Endothelial cell of umbilical vein (primary cell): ENCODE measurements at regions not wholly inside any gene's neighbourhood (a gene's known extent, or its start where the extent isn't known, plus 50 kb on each side); places are given as distances from the start of the nearest gene placed in this dataset.

ENCODE experiments used
- BruUV-seq: library from RNA; stranded (reverse); fragments of 400-500 nt; replicated peaks from 2 replicates; lab custom pipeline; 2021; lab: Mats Ljungman, UMichigan
- CTCF ChIA-PET: fragments of 300-600, 350-600 bp; sonication (Branson Sonifier 250); formaldehyde crosslinking; loops from one replicate; lab custom pipeline; 2021; ENCODE audit warnings: antibody characterized with exemption, inconsistent platforms; lab: Charles Lee
- POLR2A ChIA-PET: fragments of 300-600, 350-600 bp; sonication (Branson Sonifier 250); formaldehyde crosslinking; loops from one replicate; lab custom pipeline; 2021; ENCODE audit warnings: antibody characterized with exemption, inconsistent platforms; lab: Charles Lee
- DNase-seq: peaks from one replicate; pipeline ENCODE4 v3.0.0-alpha.2; 2011; ENCODE audit warnings: low read depth, low spot score
- FAIRE-seq: peaks from 2 replicates; lab custom pipeline; 2011; peaks lifted over from hg19 to GRCh38; lab: Jason Lieb, UNC
- H2AFZ ChIP-seq: 2 replicates; pipeline ENCODE4 v1.6.0; 2012; ENCODE audit warnings: low read depth, low read length, control low read depth, inconsistent platforms
- H3K27ac ChIP-seq: 2 replicates; pipeline ENCODE4 v1.5.1; 2011; ENCODE audit warnings: low read depth, mild to moderate bottlenecking, control low read depth, low read length, moderate library complexity; ENCODE audit not compliant: insufficient read depth
- H3K27me3 ChIP-seq, 2 experiments: 2 replicates each; pipeline versions ENCODE4 v1.6.0 to v1.6.1; 2011; ENCODE audit warnings: low read length in 2 of 2, mixed read lengths in 1 of 2; ENCODE audit not compliant: control insufficient read depth in 2 of 2, insufficient read depth in 2 of 2
- H3K36me3 ChIP-seq, 2 experiments: 2 replicates in 1 of 2; 3 replicates in 1 of 2; pipeline ENCODE4 v1.5.1; 2011; ENCODE audit warnings: low read length in 2 of 2, mild to moderate bottlenecking in 1 of 2, moderate library complexity in 1 of 2; ENCODE audit not compliant: control insufficient read depth in 2 of 2, insufficient read depth in 2 of 2; ENCODE audit errors: extremely low read depth in 1 of 2
- H3K4me1 ChIP-seq: 3 replicates; pipeline ENCODE4 v1.5.1; 2011; ENCODE audit warnings: mild to moderate bottlenecking, low read length; ENCODE audit not compliant: control insufficient read depth, insufficient read depth; ENCODE audit errors: extremely low read depth
- H3K4me2 ChIP-seq: 2 replicates; pipeline ENCODE4 v1.6.1; 2011; ENCODE audit warnings: low read length, control low read depth, mixed read lengths; ENCODE audit not compliant: insufficient read depth
- H3K4me3 ChIP-seq, 3 experiments: fragments of 200-600 bp in 1 of 3; sonication (generic), shearing (Covaris generic) in 1 of 3; replicated peaks in 1 of 3; 2 replicates each; pipeline ENCODE4 v1.5.1; 2011 to 2016; ENCODE audit warnings: control low read depth in 3 of 3, low read length in 3 of 3, mild to moderate bottlenecking in 2 of 3, inconsistent platforms in 1 of 3, low read depth in 1 of 3, moderate library complexity in 1 of 3; ENCODE audit not compliant: insufficient read depth in 1 of 3
- H3K79me2 ChIP-seq: 2 replicates; pipeline ENCODE4 v1.6.0; 2012; ENCODE audit warnings: low read length, inconsistent platforms; ENCODE audit not compliant: control insufficient read depth, insufficient read depth
- H3K9ac ChIP-seq: replicated peaks from 2 replicates; pipeline ENCODE3; 2011; ENCODE audit warnings: low read length, control low read depth; ENCODE audit not compliant: insufficient read depth; ENCODE audit errors: extremely low read depth
- H3K9me1 ChIP-seq: replicated peaks from 3 replicates; pipeline ENCODE4 v1.6.0; 2011; ENCODE audit warnings: mild to moderate bottlenecking, low read length; ENCODE audit not compliant: control insufficient read depth, insufficient read depth; ENCODE audit errors: extremely low read depth
- H3K9me3 ChIP-seq: replicated peaks from 2 replicates; pipeline ENCODE4 v1.5.1; 2012; ENCODE audit warnings: low read length, inconsistent platforms; ENCODE audit not compliant: control insufficient read depth, insufficient read depth
- H4K20me1 ChIP-seq: replicated peaks from 2 replicates; pipeline ENCODE3; 2011; ENCODE audit warnings: mild to moderate bottlenecking, low read length; ENCODE audit not compliant: control insufficient read depth, insufficient read depth; ENCODE audit errors: extremely low read depth
- CTCF ChIP-seq, 2 donors: IDR thresholded peaks; 1 replicate in 1 of 2; 2 replicates in 1 of 2; pipeline ENCODE4 v1.5.1; 2011; ENCODE audit warnings: low read length in 2 of 2, mild to moderate bottlenecking in 2 of 2, moderate library complexity in 2 of 2, control low read depth in 1 of 2, inconsistent platforms in 1 of 2, low read depth in 1 of 2; ENCODE audit not compliant: insufficient read depth in 1 of 2; ENCODE audit errors: extremely low read depth in 1 of 2
- EZH2 ChIP-seq: IDR thresholded peaks from 2 replicates; pipeline ENCODE4 v1.6.1; 2012; ENCODE audit warnings: borderline replicate concordance, low read depth, mild to moderate bottlenecking, moderate library complexity, low read length, inconsistent platforms; ENCODE audit not compliant: severe bottlenecking
- FOS ChIP-seq: IDR thresholded peaks from 2 replicates; pipeline ENCODE4 v1.6.1; 2011; ENCODE audit warnings: mild to moderate bottlenecking, low read length, moderate library complexity, borderline replicate concordance; ENCODE audit not compliant: insufficient read depth
- GATA2 ChIP-seq: IDR thresholded peaks from 2 replicates; pipeline ENCODE4 v1.7.0; 2011; ENCODE audit warnings: low read depth, mild to moderate bottlenecking, moderate library complexity, mixed read lengths, low read length; ENCODE audit not compliant: insufficient read length, insufficient read depth
- JUN ChIP-seq: IDR thresholded peaks from 2 replicates; pipeline ENCODE4 v1.6.1; 2011; ENCODE audit warnings: borderline replicate concordance, low read depth; ENCODE audit not compliant: insufficient read length, insufficient read depth
- MAX ChIP-seq: IDR thresholded peaks from 2 replicates; pipeline ENCODE4 v1.6.1; 2011; ENCODE audit not compliant: insufficient read depth, insufficient read length
- MYC ChIP-seq: IDR thresholded peaks from one replicate; pipeline ENCODE4 v1.6.1; 2011; ENCODE audit warnings: mild to moderate bottlenecking, low read depth, low read length
- POLR2A ChIP-seq: IDR thresholded peaks from 2 replicates; pipeline ENCODE4 v1.6.1; 2012; ENCODE audit warnings: low read depth, mild to moderate bottlenecking, control low read depth, low read length
- POLR2AphosphoS5 ChIP-seq: IDR thresholded peaks from 2 replicates; pipeline ENCODE4 v1.6.1; 2012; ENCODE audit warnings: low read depth, mild to moderate bottlenecking, control low read depth, low read length, moderate library complexity; ENCODE audit not compliant: insufficient read depth
- dilution Hi-C: fragments of 300-500 bp; cut with MboI; formaldehyde crosslinking; loops from one replicate; pipeline ENCODE4 v1.15.0; 2019; ENCODE audit warnings: low sequenced_read_pairs; ENCODE audit not compliant: extremely low pct_ligation_motif_present
- intact Hi-C: fragments of 100-400 bp; cut with micrococcal nuclease; formaldehyde crosslinking; loops from one replicate; pipeline ENCODE4 v1.10.0; 2022

- no peak overlapping the region for H3K4me2 ChIP-seq
- DNase-seq (peak; percentile 4), FAIRE-seq (no peak)
- no peaks in the 10 kb centered on the region for H3K4me1 ChIP-seq
- H2AFZ ChIP-seq, result no peak overlapping the region
- H3K27ac ChIP-seq, result no peak overlapping the region
- no TSS peak for BruUV-seq
- TF ChIP-seq FOS (no peak), CTCF (IDR thresholded peaks at IDR 0.05; ENCODE audit: extremely low read depth in 1 of 2, insufficient read depth in 1 of 2, low read depth in 1 of 2, low read length in 2 of 2) (no peak), JUN (no peak), POLR2A (no peak), MYC (no peak), POLR2AphosphoS5 (no peak), MAX (no peak), EZH2 (no peak), GATA2 (no peak)
- H4K20me1 ChIP-seq, result no peaks in the 10 kb centered on the region
- no peak overlapping the region for H3K4me3 ChIP-seq
- intact Hi-C loops (no loop called here), dilution Hi-C loops (no loop called here)
- POLR2A ChIA-PET, result no interaction called here
- H3K27me3 ChIP-seq, result no peaks in the 10 kb centered on the region
- no peaks in the 10 kb centered on the region for H3K79me2 ChIP-seq
- no peak overlapping the region for H3K9ac ChIP-seq
- no peaks in the 10 kb centered on the region for H3K9me3 ChIP-seq
- CTCF ChIA-PET, result interaction anchor here (1.1 kb wide), 1 partner anchor 143 kb away, joined by 4 read pairs; no protein-coding TSS in a partner anchor
- no peaks in the 10 kb centered on the region for H3K9me1 ChIP-seq
- H3K36me3 ChIP-seq, result no peaks in the 10 kb centered on the region
Observed at GRCh38 chr3:176521531-176522175, 675.6 kb downstream of the TBL1XR1 start.
